CD4-positive, alpha-beta T cell (primary cell): ENCODE measurements at regions not wholly inside any gene's neighbourhood (a gene's known extent, or its start where the extent isn't known, plus 50 kb on each side); places are given as distances from the start of the nearest gene placed in this dataset.

Experiments used
- ATAC-seq: fragments of 200-7000 bp; cut with Tn5 transposase; one replicate; pipeline ENCODE4 v1.10.0; 2022; ENCODE audit warnings: mild to moderate bottlenecking; ENCODE audit not compliant: poor library complexity
- CTCF ChIA-PET: fragments of 350-600 bp; sonication (Branson Sonifier 250); formaldehyde crosslinking; loops from one replicate; lab custom pipeline; 2021; ENCODE audit warnings: antibody characterized with exemption, inconsistent platforms; lab: Charles Lee
- POLR2A ChIA-PET: fragments of 350-600 bp; sonication (Branson Sonifier 250); formaldehyde crosslinking; loops from one replicate; lab custom pipeline; 2021; ENCODE audit warnings: antibody characterized with exemption, inconsistent platforms; lab: Charles Lee
- DNase-seq, 14 experiments: peaks; one replicate each; pipeline ENCODE4 v3.0.0-alpha.2; 2013 to 2020; ENCODE audit warnings: mixed read lengths in 2 of 14
- H3K27ac ChIP-seq, 2 donors: one replicate each; pipeline versions ENCODE4 v1.5.1 to v1.7.0; 2013; ENCODE audit warnings: low read length in 2 of 2, low read depth in 1 of 2, mild to moderate bottlenecking in 1 of 2
- H3K27me3 ChIP-seq, 2 experiments: 1 replicate in 1 of 2; 2 replicates in 1 of 2; pipeline versions ENCODE4 v1.6.1 to v1.7.0; 2013; ENCODE audit warnings: low read length in 2 of 2, control low read depth in 1 of 2, mild to moderate bottlenecking in 1 of 2, moderate library complexity in 1 of 2; ENCODE audit not compliant: insufficient read depth in 2 of 2, control insufficient read depth in 1 of 2
- H3K36me3 ChIP-seq: one replicate; pipeline ENCODE4 v1.6.1; 2013; ENCODE audit warnings: low read length, control low read depth; ENCODE audit not compliant: insufficient read depth
- H3K4me1 ChIP-seq: one replicate; pipeline ENCODE4 v1.6.1; 2013; ENCODE audit warnings: low read length, control low read depth; ENCODE audit not compliant: insufficient read depth
- H3K4me3 ChIP-seq: one replicate; pipeline ENCODE4 v1.5.1; 2013; ENCODE audit warnings: mild to moderate bottlenecking, low read length, moderate library complexity
- H3K9me3 ChIP-seq, 2 experiments: 1 replicate in 1 of 2; 2 replicates in 1 of 2; pipeline versions ENCODE4 v1.6.1 to v1.7.0; 2013; ENCODE audit warnings: low read length in 2 of 2, mild to moderate bottlenecking in 2 of 2, control low read depth in 1 of 2, moderate library complexity in 1 of 2; ENCODE audit not compliant: control insufficient read depth in 1 of 2, insufficient read depth in 1 of 2
- H3K27ac Mint-ChIP-seq: one replicate; pipeline ENCODE4 v1.8.0; 2020; ENCODE audit warnings: mixed read lengths
- H3K27me3 Mint-ChIP-seq: one replicate; pipeline ENCODE4 v1.8.0; 2021; ENCODE audit warnings: mixed read lengths
- H3K36me3 Mint-ChIP-seq: one replicate; pipeline ENCODE4 v1.8.0; 2021; ENCODE audit warnings: low read depth, mixed read lengths
- H3K4me1 Mint-ChIP-seq: one replicate; pipeline ENCODE4 v1.8.0; 2021; ENCODE audit warnings: low read depth, mixed read lengths
- H3K4me3 Mint-ChIP-seq: one replicate; pipeline ENCODE4 v1.8.0; 2020; ENCODE audit warnings: mild to moderate bottlenecking, mixed read lengths
- H3K9me3 Mint-ChIP-seq: one replicate; pipeline ENCODE4 v1.8.0; 2020; ENCODE audit warnings: mixed read lengths
- CTCF ChIP-seq: fragments of 200-600 bp; IDR thresholded peaks from one replicate; pipeline ENCODE4 v1.8.0; 2022; ENCODE audit warnings: antibody characterized with exemption, mild to moderate bottlenecking
- intact Hi-C, 2 experiments: fragments of 100-400 bp; cut with DNase I in 1 of 2; cut with micrococcal nuclease in 1 of 2; formaldehyde crosslinking; loops; one replicate each; pipeline versions ENCODE4 v1.15.1 to v1.9.0; 2023 to 2025; cut with DNase I, micrococcal nuclease

- Histone ChIP-seq H3K4me3 (no peak overlapping the region), H3K27ac (no peak overlapping the region), H3K36me3 (no peaks in the 10 kb centered on the region), H3K4me1 (no peaks in the 10 kb centered on the region), H3K9me3 (no peaks in the 10 kb centered on the region), H3K27me3 (no peaks in the 10 kb centered on the region)
- ChIA-PET POLR2A (no interaction called here), CTCF (no interaction called here)
- no peak for TF ChIP-seq CTCF
- Mint-ChIP-seq H3K27ac (no peak overlapping the region), H3K4me3 (no peak overlapping the region), H3K36me3 (no peaks in the 10 kb centered on the region), H3K9me3 (peaks cover 2% of the 10 kb centered on the region), H3K4me1 (no peaks in the 10 kb centered on the region), H3K27me3 (no peaks in the 10 kb centered on the region)
- ATAC-seq (no peak), DNase-seq (no peak)
- intact Hi-C loops, result no loop called here
Observed at GRCh38 chr4:161186012-161186411, 977.8 kb downstream of the FSTL5 start.

DNA sequence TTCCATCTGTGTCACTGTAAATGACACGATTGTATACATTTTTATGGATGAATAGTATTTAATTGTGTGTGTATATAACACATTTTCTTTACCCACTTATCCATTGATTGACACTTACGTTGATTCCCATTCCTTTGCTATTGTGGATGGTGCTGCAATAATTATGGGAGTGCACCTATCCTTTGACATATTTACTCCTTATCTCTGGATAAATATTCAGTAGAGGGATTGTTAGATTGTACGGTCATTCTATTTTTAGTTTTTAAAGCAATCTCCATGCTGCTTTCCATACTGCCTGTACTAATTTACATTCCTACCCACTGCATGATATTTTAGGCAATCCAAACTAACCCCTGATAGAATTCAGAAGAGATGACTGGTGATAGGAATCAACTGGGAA is 980.1 kb downstream of the FSTL5 start:
- Mint-ChIP-seq H3K4me3 (no peak overlapping the region), H3K4me1 (no peaks in the 10 kb centered on the region), H3K27me3 (no peaks in the 10 kb centered on the region), H3K9me3 (peaks cover 6% of the 10 kb centered on the region), H3K36me3 (no peaks in the 10 kb centered on the region), H3K27ac (no peak overlapping the region)
- H3K36me3 ChIP-seq, result no peaks in the 10 kb centered on the region
- POLR2A ChIA-PET, result no interaction called here
- intact Hi-C loops, result no loop called here
- ATAC-seq, result no peak
- H3K4me1 ChIP-seq, result no peaks in the 10 kb centered on the region
- CTCF ChIA-PET, result no interaction called here
- H3K27ac ChIP-seq, result no peak overlapping the region
- H3K27me3 ChIP-seq, result no peaks in the 10 kb centered on the region
- no peaks in the 10 kb centered on the region for H3K9me3 ChIP-seq
- H3K4me3 ChIP-seq, result no peak overlapping the region
- no peak for DNase-seq
- no peak for TF ChIP-seq CTCF

- Histone ChIP-seq H3K36me3 (no peaks in the 10 kb centered on the region), H3K27me3 (no peaks in the 10 kb centered on the region), H3K9me3 (no peaks in the 10 kb centered on the region), H3K27ac (no peak overlapping the region), H3K4me1 (no peaks in the 10 kb centered on the region), H3K4me3 (no peak overlapping the region)
- no peak overlapping the region for H3K4me3 Mint-ChIP-seq
- DNase-seq, result no peak
- H3K36me3 Mint-ChIP-seq, result no peaks in the 10 kb centered on the region
- TF ChIP-seq CTCF, result no peak
- no peaks in the 10 kb centered on the region for H3K4me1 Mint-ChIP-seq
- intact Hi-C loops, result no loop called here
- ChIA-PET POLR2A (no interaction called here), CTCF (no interaction called here)
- no peak for ATAC-seq
- no peak overlapping the region for H3K27ac Mint-ChIP-seq
- H3K9me3 Mint-ChIP-seq, result peaks cover 9% of the 10 kb centered on the region
- H3K27me3 Mint-ChIP-seq, result no peaks in the 10 kb centered on the region
Observed at GRCh38 chr4:161182913-161183312, 980.9 kb downstream of the FSTL5 start.
